ENCODE measurements at regions not wholly inside any gene's neighbourhood (a gene's known extent, or its start where the extent isn't known, plus 50 kb on each side); places are given as distances from the start of the nearest gene placed in this dataset.
"Not testable (repeated sequence)": the region's sequence is repeated elsewhere in the genome, so short reads cannot be mapped to it uniquely, and the experiment has no call there.

DNA sequence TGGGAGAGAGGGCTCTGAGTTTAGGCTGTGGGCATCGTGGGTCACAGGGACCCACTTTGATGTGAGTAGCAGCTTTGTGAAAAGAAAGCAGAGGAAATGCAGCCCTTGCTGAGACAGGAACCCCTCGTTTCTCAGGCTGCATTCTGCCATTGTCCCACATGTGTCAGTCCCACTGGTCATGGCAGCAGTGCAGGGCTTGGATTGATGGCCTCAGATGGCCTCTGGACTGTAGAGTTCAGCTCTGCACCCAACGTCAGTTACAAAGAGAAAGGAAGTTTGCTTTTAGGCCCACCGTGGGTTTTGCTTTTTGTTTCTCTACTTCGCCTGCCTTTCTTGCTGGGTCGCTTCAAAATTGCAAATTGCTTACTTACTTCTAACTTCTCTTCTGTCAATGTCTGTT, 248.3 kb upstream of the KLF3 start:
- TF ChIP-seq, protein P1, sequence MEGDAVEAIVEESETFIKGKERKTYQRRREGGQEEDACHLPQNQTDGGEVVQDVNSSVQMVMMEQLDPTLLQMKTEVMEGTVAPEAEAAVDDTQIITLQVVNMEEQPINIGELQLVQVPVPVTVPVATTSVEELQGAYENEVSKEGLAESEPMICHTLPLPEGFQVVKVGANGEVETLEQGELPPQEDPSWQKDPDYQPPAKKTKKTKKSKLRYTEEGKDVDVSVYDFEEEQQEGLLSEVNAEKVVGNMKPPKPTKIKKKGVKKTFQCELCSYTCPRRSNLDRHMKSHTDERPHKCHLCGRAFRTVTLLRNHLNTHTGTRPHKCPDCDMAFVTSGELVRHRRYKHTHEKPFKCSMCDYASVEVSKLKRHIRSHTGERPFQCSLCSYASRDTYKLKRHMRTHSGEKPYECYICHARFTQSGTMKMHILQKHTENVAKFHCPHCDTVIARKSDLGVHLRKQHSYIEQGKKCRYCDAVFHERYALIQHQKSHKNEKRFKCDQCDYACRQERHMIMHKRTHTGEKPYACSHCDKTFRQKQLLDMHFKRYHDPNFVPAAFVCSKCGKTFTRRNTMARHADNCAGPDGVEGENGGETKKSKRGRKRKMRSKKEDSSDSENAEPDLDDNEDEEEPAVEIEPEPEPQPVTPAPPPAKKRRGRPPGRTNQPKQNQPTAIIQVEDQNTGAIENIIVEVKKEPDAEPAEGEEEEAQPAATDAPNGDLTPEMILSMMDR (conservative IDR thresholded peaks at IDR 0.05; ENCODE audit: low read depth, low read length), result no peak
- H3K4me3 ChIP-seq (ENCODE audit: low read depth, low read length), result no peak overlapping the region
- DNase-seq (ENCODE audit: low read depth), result no peak

DNA sequence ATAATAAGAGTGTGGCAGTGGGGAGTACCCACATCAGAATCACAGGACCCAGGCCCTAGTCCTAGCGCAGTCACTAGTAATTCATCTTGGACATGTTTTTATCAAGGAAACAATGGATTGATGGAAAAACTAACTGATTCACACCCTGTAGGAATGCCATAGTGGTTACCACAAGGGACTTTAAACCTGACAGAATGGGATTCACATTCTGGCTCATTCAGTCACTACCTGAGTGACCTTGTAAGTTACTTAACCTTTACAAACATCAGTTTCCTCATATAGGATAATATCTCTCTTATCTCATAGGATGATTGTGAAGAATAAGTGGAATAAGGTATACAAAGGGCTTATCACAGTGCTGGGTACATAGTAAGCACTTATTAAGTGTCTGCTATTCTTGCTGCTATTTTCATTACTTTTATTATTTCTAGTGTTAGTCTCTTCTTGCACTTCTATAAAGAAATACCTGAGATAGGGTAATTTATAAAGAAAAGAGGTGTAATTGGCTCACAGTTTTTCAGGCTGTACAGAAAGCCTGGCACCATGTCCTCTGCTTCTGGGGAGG, 247.5 kb upstream of the KLF3 start:
- TF ChIP-seq, protein P1 (conservative IDR thresholded peaks at IDR 0.05; ENCODE audit: low read depth, low read length), result no peak
- H3K4me3 ChIP-seq (ENCODE audit: low read depth, low read length), result no peak overlapping the region
- DNase-seq (ENCODE audit: low read depth), result no peak

DNA sequence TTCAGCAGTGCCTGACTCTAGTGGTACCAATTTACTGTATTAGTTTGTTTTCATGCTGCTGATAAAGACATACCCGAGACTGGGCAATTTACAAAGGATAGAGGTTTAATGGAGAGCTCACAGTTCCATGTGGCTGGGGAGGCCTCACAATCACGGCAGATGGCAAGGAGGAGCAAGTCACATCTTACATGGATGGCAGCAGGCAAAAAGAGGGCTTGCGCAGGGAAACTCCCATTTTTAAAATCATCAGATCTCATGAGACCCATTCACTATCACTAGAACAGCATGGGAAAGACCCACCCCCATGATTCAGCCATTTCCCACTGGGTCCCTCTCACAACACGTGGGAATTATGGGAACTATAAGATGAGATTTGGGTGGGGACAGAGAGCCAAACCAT, 243.7 kb upstream of the KLF3 start:
- not testable (repeated sequence) for DNase-seq (ENCODE audit: low read depth); H3K4me3 ChIP-seq (ENCODE audit: low read depth, low read length)

DNA sequence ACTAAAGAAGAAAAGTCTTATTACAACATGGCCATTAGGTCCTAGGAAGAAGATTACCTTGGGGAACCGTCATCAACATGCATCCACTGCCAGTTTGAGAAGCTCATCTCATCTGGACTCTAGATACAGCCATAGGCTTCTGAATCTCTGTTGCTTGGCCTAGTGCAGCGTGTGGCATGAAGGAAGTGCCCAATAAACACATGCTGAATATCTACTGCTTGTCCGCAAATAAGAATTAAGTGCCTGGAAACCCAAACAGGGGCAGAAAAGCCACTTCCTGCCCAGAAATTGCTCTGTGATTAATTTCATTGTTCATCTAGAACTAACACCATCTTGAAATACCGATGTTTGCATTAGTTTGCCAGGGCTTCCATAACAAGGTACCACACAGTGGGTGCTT, 241.1 kb upstream of the KLF3 start:
- DNase-seq (ENCODE audit: low read depth), result no peak
- TF ChIP-seq, protein P1 (conservative IDR thresholded peaks at IDR 0.05; ENCODE audit: low read depth, low read length), result no peak
- no peak overlapping the region for H3K4me3 ChIP-seq (ENCODE audit: low read depth, low read length)

DNA sequence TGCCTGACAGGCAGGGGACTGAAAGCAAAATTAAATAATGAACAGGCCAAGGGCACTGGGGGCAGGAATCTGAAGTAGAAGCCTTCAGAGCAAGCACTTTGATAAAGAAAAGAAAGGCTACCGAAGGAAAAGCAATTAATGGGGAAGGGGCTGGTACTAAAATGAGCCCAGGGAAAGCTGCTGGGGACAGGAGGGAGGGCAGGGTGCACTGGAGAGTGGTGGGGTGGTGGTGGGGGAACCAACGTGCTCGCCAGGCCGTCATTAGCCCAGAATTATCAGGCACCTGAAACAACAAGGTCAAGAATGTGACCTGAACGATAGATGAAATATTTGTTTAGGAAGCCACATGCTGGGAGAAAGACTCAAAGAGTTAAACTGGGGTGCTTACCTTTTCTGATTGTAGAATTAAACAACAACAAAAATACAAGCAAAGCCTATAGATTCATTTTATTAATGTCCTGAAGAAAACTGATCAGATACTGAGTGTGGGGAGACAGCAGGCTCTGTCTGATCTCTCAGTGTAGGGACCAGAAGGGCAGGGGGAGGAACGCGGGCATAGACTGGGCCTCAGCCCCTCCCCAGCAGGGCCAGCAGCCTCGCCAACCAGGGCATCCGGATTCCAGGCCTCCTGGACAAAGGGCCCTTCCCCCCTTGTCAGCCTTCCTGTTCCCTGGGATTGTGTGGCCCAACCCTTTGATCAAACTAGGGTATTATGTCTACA, 239.7 kb upstream of the KLF3 start:
- TF ChIP-seq, protein P1 (conservative IDR thresholded peaks at IDR 0.05; ENCODE audit: low read depth, low read length), result no peak
- no peak overlapping the region for H3K4me3 ChIP-seq (ENCODE audit: low read depth, low read length)
- DNase-seq (ENCODE audit: low read depth), result no peak

DNA sequence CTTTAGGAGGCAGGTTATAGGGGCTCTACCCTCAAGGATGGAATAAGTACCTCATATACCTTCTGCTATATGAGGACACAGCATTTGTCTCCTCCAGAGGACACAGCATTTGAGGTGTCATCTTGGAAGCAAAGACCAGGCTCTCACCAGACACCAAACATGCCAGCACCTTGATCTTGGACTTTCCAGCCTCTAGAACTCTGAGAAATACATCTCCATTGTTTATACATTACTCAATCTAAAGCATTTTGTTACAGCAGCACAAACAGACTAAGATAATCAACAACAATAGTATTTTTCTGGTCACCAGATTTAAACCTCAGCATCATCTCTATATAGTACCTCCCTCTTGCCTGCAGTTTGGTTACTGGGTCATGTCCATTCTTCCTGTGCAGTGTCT, 237.5 kb upstream of the KLF3 start:
- no peak overlapping the region for H3K4me3 ChIP-seq (ENCODE audit: low read depth, low read length)
- TF ChIP-seq, protein P1 (conservative IDR thresholded peaks at IDR 0.05; ENCODE audit: low read depth, low read length), result no peak
- no peak for DNase-seq (ENCODE audit: low read depth)

DNA sequence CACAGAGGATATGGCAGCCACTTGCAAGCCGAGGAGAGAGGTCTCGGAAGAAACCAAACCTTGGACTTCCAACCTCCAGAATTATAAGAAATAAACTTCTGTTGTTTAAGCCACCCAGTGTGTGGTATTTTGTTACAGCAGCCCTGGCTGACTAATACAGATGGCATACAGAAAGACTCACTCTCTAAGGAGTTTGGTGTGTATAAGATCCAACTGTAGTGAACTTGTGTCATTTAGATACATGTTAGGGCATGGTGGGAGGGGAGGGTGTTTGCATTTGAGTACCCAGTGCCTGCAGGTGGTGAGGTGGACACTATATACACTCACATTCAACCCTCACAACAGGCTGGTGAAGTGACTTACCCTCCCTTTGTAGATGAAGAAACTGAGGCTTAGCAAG, 233.2 kb upstream of the KLF3 start:
- TF ChIP-seq, protein P1 (conservative IDR thresholded peaks at IDR 0.05; ENCODE audit: low read depth, low read length), result no peak
- no peak for DNase-seq (ENCODE audit: low read depth)
- no peak overlapping the region for H3K4me3 ChIP-seq (ENCODE audit: low read depth, low read length)
